Sigmoid colon (tissue), 3 donors: ENCODE measurements at regions not wholly inside any gene's neighbourhood (a gene's known extent, or its start where the extent isn't known, plus 50 kb on each side); places are given as distances from the start of the nearest gene placed in this dataset.
"Not testable (repeated sequence)": the region's sequence is repeated elsewhere in the genome, so short reads cannot be mapped to it uniquely, and the experiment has no call there.

ENCODE experiments used
- POLR2A ChIP-seq, 2 donors: fragments of 450-650 bp; IDR thresholded peaks; one replicate each; pipeline ENCODE4 v1.6.1; 2016; ENCODE audit warnings: antibody characterized with exemption in 2 of 2, mild to moderate bottlenecking in 2 of 2, moderate library complexity in 2 of 2
- TF ChIP-seq, protein P1 (sequence below), 4 experiments: fragments of 450-650 bp in 3 of 4; fragments of 200-600 bp in 1 of 4; IDR thresholded peaks; one replicate each; pipeline ENCODE4 v1.5.1; 2016 to 2019; ENCODE audit warnings: antibody characterized with exemption in 4 of 4, mild to moderate bottlenecking in 3 of 4, moderate library complexity in 2 of 4

DNA sequence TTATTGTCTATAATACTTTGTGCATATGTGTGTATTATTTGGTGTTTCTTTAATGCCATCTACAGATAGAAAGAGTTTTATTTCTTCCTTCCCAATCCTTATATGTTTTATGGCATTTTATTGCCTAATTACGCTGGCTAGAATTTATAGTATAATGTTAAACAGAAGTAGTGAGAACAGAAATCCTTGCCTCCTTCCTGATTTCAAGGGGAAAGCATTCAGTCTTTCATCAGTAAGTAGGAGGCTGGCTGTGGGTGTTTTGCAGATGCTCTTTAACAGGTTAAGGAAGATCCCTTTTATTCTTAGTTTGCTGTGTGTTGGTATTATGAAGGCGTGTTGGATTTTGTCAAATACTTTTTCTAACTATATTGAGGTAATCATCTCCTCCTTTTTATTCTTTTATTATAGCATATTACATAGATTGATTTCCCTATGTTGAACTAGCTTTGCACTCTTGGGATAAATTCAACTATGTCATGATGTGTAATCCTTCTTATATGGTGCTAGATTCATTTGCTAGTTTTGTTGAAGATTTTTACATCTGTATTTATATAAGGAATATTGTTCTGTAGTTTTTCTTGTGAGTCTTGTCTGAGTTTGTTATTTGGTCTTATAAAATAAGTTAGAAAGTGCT, 204.6 kb downstream of the ANKRD30B start:
- TF ChIP-seq, protein P1, sequence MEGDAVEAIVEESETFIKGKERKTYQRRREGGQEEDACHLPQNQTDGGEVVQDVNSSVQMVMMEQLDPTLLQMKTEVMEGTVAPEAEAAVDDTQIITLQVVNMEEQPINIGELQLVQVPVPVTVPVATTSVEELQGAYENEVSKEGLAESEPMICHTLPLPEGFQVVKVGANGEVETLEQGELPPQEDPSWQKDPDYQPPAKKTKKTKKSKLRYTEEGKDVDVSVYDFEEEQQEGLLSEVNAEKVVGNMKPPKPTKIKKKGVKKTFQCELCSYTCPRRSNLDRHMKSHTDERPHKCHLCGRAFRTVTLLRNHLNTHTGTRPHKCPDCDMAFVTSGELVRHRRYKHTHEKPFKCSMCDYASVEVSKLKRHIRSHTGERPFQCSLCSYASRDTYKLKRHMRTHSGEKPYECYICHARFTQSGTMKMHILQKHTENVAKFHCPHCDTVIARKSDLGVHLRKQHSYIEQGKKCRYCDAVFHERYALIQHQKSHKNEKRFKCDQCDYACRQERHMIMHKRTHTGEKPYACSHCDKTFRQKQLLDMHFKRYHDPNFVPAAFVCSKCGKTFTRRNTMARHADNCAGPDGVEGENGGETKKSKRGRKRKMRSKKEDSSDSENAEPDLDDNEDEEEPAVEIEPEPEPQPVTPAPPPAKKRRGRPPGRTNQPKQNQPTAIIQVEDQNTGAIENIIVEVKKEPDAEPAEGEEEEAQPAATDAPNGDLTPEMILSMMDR (IDR thresholded peaks at IDR 0.05) = not testable (repeated sequence)
- not testable (repeated sequence) for TF ChIP-seq POLR2A (IDR thresholded peaks at IDR 0.05)
